ENCODE measurements at regions not wholly inside any gene's neighbourhood (a gene's known extent, or its start where the extent isn't known, plus 50 kb on each side); places are given as distances from the start of the nearest gene placed in this dataset.

GRCh38 chr4:137960371-137961050 is 281.6 kb downstream of the SLC7A11 start:
- no peak overlapping the region for H3K4me3 Mint-ChIP-seq
- peaks cover 0 to under 1% (median 0%) of the 10 kb centered on the region in 7 donors for H3K9me3 Mint-ChIP-seq
- H3K27me3 Mint-ChIP-seq (ENCODE audit: low read depth in 3 of 3), result no peaks in the 10 kb centered on the region
- Histone ChIP-seq H4K20me1 (ENCODE audit: insufficient read depth, low read length) (no peaks in the 10 kb centered on the region), H3K36me3 (replicated peaks in 1 of 2; ENCODE audit: control insufficient read depth in 1 of 2, insufficient read depth in 2 of 2, low read length in 2 of 2) (no peaks in the 10 kb centered on the region), H3K27me3 (ENCODE audit: control insufficient read depth in 2 of 2, insufficient read depth in 2 of 2, low read length in 2 of 2) (no peaks in the 10 kb centered on the region), H3K4me2 (replicated peaks; ENCODE audit: extremely low read depth, low read length, poor library complexity, severe bottlenecking) (no peak overlapping the region), H3K9me3 (replicated peaks in 1 of 2; ENCODE audit: control insufficient read depth in 1 of 2, insufficient read depth in 1 of 2, low read length in 2 of 2) (no peaks in the 10 kb centered on the region), H3K4me1 (ENCODE audit: control insufficient read depth in 1 of 2, insufficient read depth in 2 of 2, low read length in 2 of 2) (no peaks in the 10 kb centered on the region), H3K79me2 (ENCODE audit: insufficient read depth, low read length) (no peaks in the 10 kb centered on the region), H3K4me3 (replicated peaks in 1 of 3; ENCODE audit: low read depth in 2 of 3, low read length in 3 of 3) (no peak overlapping the region), H2AFZ (ENCODE audit: insufficient read depth, low read depth, low read length, poor library complexity, severe bottlenecking) (no peak overlapping the region), H3K27ac (ENCODE audit: low read depth in 1 of 2, low read length in 2 of 2) (no peak overlapping the region), H3K9ac (ENCODE audit: insufficient read depth, low read length, poor library complexity, severe bottlenecking) (no peak overlapping the region)
- no peak overlapping the region for H3K27ac Mint-ChIP-seq
- TF ChIP-seq, protein P1, sequence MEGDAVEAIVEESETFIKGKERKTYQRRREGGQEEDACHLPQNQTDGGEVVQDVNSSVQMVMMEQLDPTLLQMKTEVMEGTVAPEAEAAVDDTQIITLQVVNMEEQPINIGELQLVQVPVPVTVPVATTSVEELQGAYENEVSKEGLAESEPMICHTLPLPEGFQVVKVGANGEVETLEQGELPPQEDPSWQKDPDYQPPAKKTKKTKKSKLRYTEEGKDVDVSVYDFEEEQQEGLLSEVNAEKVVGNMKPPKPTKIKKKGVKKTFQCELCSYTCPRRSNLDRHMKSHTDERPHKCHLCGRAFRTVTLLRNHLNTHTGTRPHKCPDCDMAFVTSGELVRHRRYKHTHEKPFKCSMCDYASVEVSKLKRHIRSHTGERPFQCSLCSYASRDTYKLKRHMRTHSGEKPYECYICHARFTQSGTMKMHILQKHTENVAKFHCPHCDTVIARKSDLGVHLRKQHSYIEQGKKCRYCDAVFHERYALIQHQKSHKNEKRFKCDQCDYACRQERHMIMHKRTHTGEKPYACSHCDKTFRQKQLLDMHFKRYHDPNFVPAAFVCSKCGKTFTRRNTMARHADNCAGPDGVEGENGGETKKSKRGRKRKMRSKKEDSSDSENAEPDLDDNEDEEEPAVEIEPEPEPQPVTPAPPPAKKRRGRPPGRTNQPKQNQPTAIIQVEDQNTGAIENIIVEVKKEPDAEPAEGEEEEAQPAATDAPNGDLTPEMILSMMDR (IDR thresholded peaks at IDR 0.05), result no peak
- no peaks in the 10 kb centered on the region for H3K36me3 Mint-ChIP-seq
- WGBS (ENCODE audit: insufficient coverage), result 83% methylated on average over 2 of the region's 3 CpGs
- H3K4me1 Mint-ChIP-seq, result no peaks in the 10 kb centered on the region
- DNase-seq, result no peak
- intact Hi-C loops (cut with micrococcal nuclease), result no loop called here

DNA sequence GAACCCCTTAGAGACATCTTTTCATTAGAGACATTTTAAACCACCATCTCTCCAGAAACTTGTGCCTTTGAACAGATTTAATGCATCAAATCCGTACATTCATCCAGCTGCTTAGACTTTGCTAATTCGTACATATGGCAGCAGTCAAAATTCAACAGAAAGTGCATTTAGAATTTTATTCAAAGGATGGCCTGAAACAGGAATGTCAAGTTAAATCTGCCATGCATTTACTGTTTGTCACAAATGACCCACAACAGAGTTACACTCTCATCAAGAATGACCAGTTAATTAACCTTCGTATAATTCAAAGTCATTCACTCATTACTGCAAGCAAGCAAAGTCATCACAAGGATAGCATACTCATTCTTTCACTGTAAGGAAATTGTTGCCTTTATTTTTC is 284.3 kb downstream of the SLC7A11 start:
- Histone ChIP-seq H3K9ac (ENCODE audit: insufficient read depth, low read length, poor library complexity, severe bottlenecking) (no peak overlapping the region), H3K79me2 (ENCODE audit: insufficient read depth, low read length) (no peaks in the 10 kb centered on the region), H2AFZ (ENCODE audit: insufficient read depth, low read depth, low read length, poor library complexity, severe bottlenecking) (no peak overlapping the region), H3K4me2 (replicated peaks; ENCODE audit: extremely low read depth, low read length, poor library complexity, severe bottlenecking) (no peak overlapping the region), H3K9me3 (replicated peaks in 1 of 2; ENCODE audit: control insufficient read depth in 1 of 2, insufficient read depth in 1 of 2, low read length in 2 of 2) (no peaks in the 10 kb centered on the region), H3K4me1 (ENCODE audit: control insufficient read depth in 1 of 2, insufficient read depth in 2 of 2, low read length in 2 of 2) (no peaks in the 10 kb centered on the region), H3K27me3 (ENCODE audit: control insufficient read depth in 2 of 2, insufficient read depth in 2 of 2, low read length in 2 of 2) (no peaks in the 10 kb centered on the region), H3K36me3 (replicated peaks in 1 of 2; ENCODE audit: control insufficient read depth in 1 of 2, insufficient read depth in 2 of 2, low read length in 2 of 2) (no peaks in the 10 kb centered on the region), H4K20me1 (ENCODE audit: insufficient read depth, low read length) (no peaks in the 10 kb centered on the region), H3K27ac (ENCODE audit: low read depth in 1 of 2, low read length in 2 of 2) (no peak overlapping the region), H3K4me3 (replicated peaks in 1 of 3; ENCODE audit: low read depth in 2 of 3, low read length in 3 of 3) (no peak overlapping the region)
- intact Hi-C loops (cut with micrococcal nuclease), result no loop called here
- no peak for DNase-seq
- Mint-ChIP-seq H3K27ac (no peak overlapping the region), H3K4me1 (no peaks in the 10 kb centered on the region), H3K9me3 (no peaks in the 10 kb centered on the region), H3K36me3 (no peaks in the 10 kb centered on the region), H3K27me3 (ENCODE audit: low read depth in 3 of 3) (no peaks in the 10 kb centered on the region), H3K4me3 (no peak overlapping the region)
- TF ChIP-seq, protein P1 (IDR thresholded peaks at IDR 0.05), result no peak
- WGBS (ENCODE audit: insufficient coverage), result 95% methylated on average over 2 of the region's 3 CpGs
